ENCODE measurements at regions not wholly inside any gene's neighbourhood (a gene's known extent, or its start where the extent isn't known, plus 50 kb on each side); places are given as distances from the start of the nearest gene placed in this dataset.
A peak's percentile ranks its signal among the peaks of the same experiment; 100 is the strongest.

GRCh38 chr11:119533921-119534736 lies 111.2 kb upstream of the THY1 start:
- Mint-ChIP-seq H3K4me3 (no peak overlapping the region), H3K9me3 (no peaks in the 10 kb centered on the region)
- peak; percentile 70 for ATAC-seq

GRCh38 chr11:119533462-119533861 lies 110.5 kb upstream of the THY1 start:
- Mint-ChIP-seq H3K4me1 (ENCODE audit: low read depth) (peaks cover 3% of the 10 kb centered on the region), H3K9me3 (no peaks in the 10 kb centered on the region), H3K27me3 (ENCODE audit: low read depth) (peaks cover 16% of the 10 kb centered on the region), H3K36me3 (ENCODE audit: insufficient read depth) (no peaks in the 10 kb centered on the region), H3K4me3 (no peak overlapping the region)
- no peak for DNase-seq
- no peak for ATAC-seq

More at GRCh38 chr11:119533921-119534736, 111.2 kb upstream of the THY1 start:
- Mint-ChIP-seq H3K27me3 (ENCODE audit: low read depth) (peaks cover 16% of the 10 kb centered on the region), H3K4me1 (ENCODE audit: low read depth) (peaks cover 3% of the 10 kb centered on the region), H3K36me3 (ENCODE audit: insufficient read depth) (no peaks in the 10 kb centered on the region)
- peak; percentile 34 for DNase-seq

- Mint-ChIP-seq H3K27me3 (ENCODE audit: low read depth) (peaks cover 16% of the 10 kb centered on the region), H3K36me3 (ENCODE audit: insufficient read depth) (no peaks in the 10 kb centered on the region), H3K4me3 (no peak overlapping the region), H3K9me3 (no peaks in the 10 kb centered on the region), H3K4me1 (ENCODE audit: low read depth) (peaks cover 3% of the 10 kb centered on the region)
- ATAC-seq (no peak), DNase-seq (no peak)
Observed at GRCh38 chr11:119532551-119532950, 109.6 kb upstream of the THY1 start.

GRCh38 chr11:119531623-119532022 lies 108.7 kb upstream of the THY1 start:
- ATAC-seq (no peak), DNase-seq (no peak)
- H3K4me1 Mint-ChIP-seq (ENCODE audit: low read depth): peaks cover 3% of the 10 kb centered on the region
- H3K36me3 Mint-ChIP-seq (ENCODE audit: insufficient read depth): no peaks in the 10 kb centered on the region
- peaks cover 15% of the 10 kb centered on the region for H3K27me3 Mint-ChIP-seq (ENCODE audit: low read depth)
- H3K9me3 Mint-ChIP-seq: no peaks in the 10 kb centered on the region
- no peak overlapping the region for H3K4me3 Mint-ChIP-seq

- no peak for ATAC-seq
- H3K4me1 Mint-ChIP-seq (ENCODE audit: low read depth): peaks cover 3% of the 10 kb centered on the region
- no peaks in the 10 kb centered on the region for H3K9me3 Mint-ChIP-seq
- H3K36me3 Mint-ChIP-seq (ENCODE audit: insufficient read depth): no peaks in the 10 kb centered on the region
- H3K4me3 Mint-ChIP-seq: no peak overlapping the region
- no peak for DNase-seq
- peaks cover 11% of the 10 kb centered on the region for H3K27me3 Mint-ChIP-seq (ENCODE audit: low read depth)
Observed at GRCh38 chr11:119531056-119531455, 108.1 kb upstream of the THY1 start.

GRCh38 chr11:119530509-119530908 lies 107.5 kb upstream of the THY1 start:
- ATAC-seq (no peak), DNase-seq (no peak)
- H3K27me3 Mint-ChIP-seq (ENCODE audit: low read depth): peaks cover 11% of the 10 kb centered on the region
- no peaks in the 10 kb centered on the region for H3K9me3 Mint-ChIP-seq
- peaks cover 3% of the 10 kb centered on the region for H3K4me1 Mint-ChIP-seq (ENCODE audit: low read depth)
- no peaks in the 10 kb centered on the region for H3K36me3 Mint-ChIP-seq (ENCODE audit: insufficient read depth)
- no peak overlapping the region for H3K4me3 Mint-ChIP-seq

GRCh38 chr11:119529936-119530335 lies 107.0 kb upstream of the THY1 start:
- H3K36me3 Mint-ChIP-seq (ENCODE audit: insufficient read depth): no peaks in the 10 kb centered on the region
- peaks cover 3% of the 10 kb centered on the region for H3K4me1 Mint-ChIP-seq (ENCODE audit: low read depth)
- no peak overlapping the region for H3K4me3 Mint-ChIP-seq
- ATAC-seq (no peak), DNase-seq (no peak)
- H3K27me3 Mint-ChIP-seq (ENCODE audit: low read depth): peaks cover 10% of the 10 kb centered on the region
- H3K9me3 Mint-ChIP-seq: no peaks in the 10 kb centered on the region

GRCh38 chr11:119529063-119529845 lies 106.3 kb upstream of the THY1 start:
- peaks cover 3% of the 10 kb centered on the region for H3K4me1 Mint-ChIP-seq (ENCODE audit: low read depth)

GRCh38 chr11:119525867-119526196 lies 102.9 kb upstream of the THY1 start:
- H3K4me1 Mint-ChIP-seq (ENCODE audit: low read depth): no peaks in the 10 kb centered on the region
- H3K4me3 Mint-ChIP-seq: no peak overlapping the region
- no peak for ATAC-seq
- peaks cover 14% of the 10 kb centered on the region for H3K27me3 Mint-ChIP-seq (ENCODE audit: low read depth)
- no peak for DNase-seq
- H3K36me3 Mint-ChIP-seq (ENCODE audit: insufficient read depth): no peaks in the 10 kb centered on the region
- no peaks in the 10 kb centered on the region for H3K9me3 Mint-ChIP-seq

More at GRCh38 chr11:119529063-119529845, 106.3 kb upstream of the THY1 start:
- no peak overlapping the region for H3K4me3 Mint-ChIP-seq
- H3K9me3 Mint-ChIP-seq: no peaks in the 10 kb centered on the region
- ATAC-seq (no peak), DNase-seq (no peak)
- H3K36me3 Mint-ChIP-seq (ENCODE audit: insufficient read depth): no peaks in the 10 kb centered on the region
- peaks cover 10% of the 10 kb centered on the region for H3K27me3 Mint-ChIP-seq (ENCODE audit: low read depth)

GRCh38 chr11:119525180-119525866 lies 102.4 kb upstream of the THY1 start:
- H3K9me3 Mint-ChIP-seq: no peaks in the 10 kb centered on the region
- ATAC-seq: no peak
- H3K4me1 Mint-ChIP-seq (ENCODE audit: low read depth): no peaks in the 10 kb centered on the region
- H3K36me3 Mint-ChIP-seq (ENCODE audit: insufficient read depth): no peaks in the 10 kb centered on the region
- DNase-seq: no peak
- no peak overlapping the region for H3K4me3 Mint-ChIP-seq
- peaks cover 15% of the 10 kb centered on the region for H3K27me3 Mint-ChIP-seq (ENCODE audit: low read depth)

- peaks cover 16% of the 10 kb centered on the region for H3K27me3 Mint-ChIP-seq (ENCODE audit: low read depth)
- H3K4me3 Mint-ChIP-seq: no peak overlapping the region
- H3K36me3 Mint-ChIP-seq (ENCODE audit: insufficient read depth): no peaks in the 10 kb centered on the region
- H3K9me3 Mint-ChIP-seq: no peaks in the 10 kb centered on the region
- DNase-seq (no peak), ATAC-seq (no peak)
- no peaks in the 10 kb centered on the region for H3K4me1 Mint-ChIP-seq (ENCODE audit: low read depth)
Observed at GRCh38 chr11:119523539-119524157, 100.7 kb upstream of the THY1 start.

- Mint-ChIP-seq H3K9me3 (no peaks in the 10 kb centered on the region), H3K27me3 (ENCODE audit: low read depth) (peaks cover 26% of the 10 kb centered on the region), H3K4me1 (ENCODE audit: low read depth) (no peaks in the 10 kb centered on the region), H3K4me3 (no peak overlapping the region), H3K36me3 (ENCODE audit: insufficient read depth) (no peaks in the 10 kb centered on the region)
- no peak for ATAC-seq
- no peak for DNase-seq
Observed at GRCh38 chr11:119522609-119523008, 99.6 kb upstream of the THY1 start.

- H3K4me3 Mint-ChIP-seq: no peak overlapping the region
- H3K36me3 Mint-ChIP-seq (ENCODE audit: insufficient read depth): no peaks in the 10 kb centered on the region
- DNase-seq: no peak
- no peaks in the 10 kb centered on the region for H3K9me3 Mint-ChIP-seq
- peaks cover 26% of the 10 kb centered on the region for H3K27me3 Mint-ChIP-seq (ENCODE audit: low read depth)
- no peaks in the 10 kb centered on the region for H3K4me1 Mint-ChIP-seq (ENCODE audit: low read depth)
- ATAC-seq: no peak
Observed at GRCh38 chr11:119521551-119521950, 98.6 kb upstream of the THY1 start.

- DNase-seq: no peak
- H3K27me3 Mint-ChIP-seq (ENCODE audit: low read depth): peaks cover 28% of the 10 kb centered on the region
- no peaks in the 10 kb centered on the region for H3K36me3 Mint-ChIP-seq (ENCODE audit: insufficient read depth)
- no peak overlapping the region for H3K4me3 Mint-ChIP-seq
- ATAC-seq: no peak
- no peaks in the 10 kb centered on the region for H3K9me3 Mint-ChIP-seq
- H3K4me1 Mint-ChIP-seq (ENCODE audit: low read depth): no peaks in the 10 kb centered on the region
Observed at GRCh38 chr11:119520966-119521365, 98.0 kb upstream of the THY1 start.

Measured in activated T-cell treated with anti-CD3 and anti-CD28 coated beads, Interleukin-2, amount 50 U/mL, for 4 hours (primary cell).